GM19372 (cell line): ENCODE measurements at regions not wholly inside any gene's neighbourhood (a gene's known extent, or its start where the extent isn't known, plus 50 kb on each side); places are given as distances from the start of the nearest gene placed in this dataset.

Experiments
- ATAC-seq: cut with Tn5 transposase; IDR thresholded peaks from one replicate; pipeline ENCODE4 v1.9.1; 2021; ENCODE audit warnings: mild to moderate bottlenecking, low read depth, moderate library complexity; ENCODE audit not compliant: unreplicated experiment

GRCh38 chr9:88657893-88658292, 122.9 kb downstream of the NXNL2 start:
- no peak for ATAC-seq

GRCh38 chr9:88658311-88658822, 123.4 kb downstream of the NXNL2 start:
- no peak for ATAC-seq

- ATAC-seq: no peak
Observed at GRCh38 chr9:88659126-88659525, 124.1 kb downstream of the NXNL2 start.

- ATAC-seq: no peak
Observed at GRCh38 chr9:88660611-88661010, 125.6 kb downstream of the NXNL2 start.

GRCh38 chr9:88661759-88662158, 126.8 kb downstream of the NXNL2 start:
- ATAC-seq: no peak

- no peak for ATAC-seq
Observed at GRCh38 chr9:88663771-88664419, 128.9 kb downstream of the NXNL2 start.

GRCh38 chr9:88664773-88665172, 129.8 kb downstream of the NXNL2 start:
- ATAC-seq: no peak

- ATAC-seq: no peak
Observed at GRCh38 chr9:88672874-88673689, 138.1 kb downstream of the NXNL2 start.

GRCh38 chr9:88673886-88674285, 138.9 kb downstream of the NXNL2 start:
- ATAC-seq: no peak

GRCh38 chr9:88676644-88677043, 141.7 kb downstream of the NXNL2 start:
- no peak for ATAC-seq

GRCh38 chr9:88678008-88678407, 143.0 kb downstream of the NXNL2 start:
- ATAC-seq: no peak

GRCh38 chr9:88678431-88678830, 143.5 kb downstream of the NXNL2 start:
- no peak for ATAC-seq

- ATAC-seq: no peak
Observed at GRCh38 chr9:88680041-88680440, 145.1 kb downstream of the NXNL2 start.

GRCh38 chr9:88680505-88681160, 145.7 kb downstream of the NXNL2 start:
- ATAC-seq: no peak

GRCh38 chr9:88681434-88681833, 146.5 kb downstream of the NXNL2 start:
- ATAC-seq: no peak

- ATAC-seq: no peak
Observed at GRCh38 chr9:88682431-88682831, 147.5 kb downstream of the NXNL2 start.

- no peak for ATAC-seq
Observed at GRCh38 chr9:88684046-88684445, 149.1 kb downstream of the NXNL2 start.

- ATAC-seq: no peak
Observed at GRCh38 chr9:88684845-88685244, 149.9 kb downstream of the NXNL2 start.

GRCh38 chr9:88685966-88686365, 151.0 kb downstream of the NXNL2 start:
- ATAC-seq: no peak

- no peak for ATAC-seq
Observed at GRCh38 chr9:88689509-88690298, 154.7 kb downstream of the NXNL2 start.

GRCh38 chr9:88690628-88691027, 155.7 kb downstream of the NXNL2 start:
- no peak for ATAC-seq
